Vagina (tissue), 2 donors: ENCODE measurements at regions not wholly inside any gene's neighbourhood (a gene's known extent, or its start where the extent isn't known, plus 50 kb on each side); places are given as distances from the start of the nearest gene placed in this dataset.

Experiments
- CTCF ChIP-seq, 3 experiments: fragments of 450-650 bp in 2 of 3; fragments of 200-600 bp in 1 of 3; sonication (generic) in 1 of 3; IDR thresholded peaks; one replicate each; pipeline ENCODE4 v1.5.1; 2017 to 2019; ENCODE audit warnings: antibody characterized with exemption in 3 of 3, mild to moderate bottlenecking in 2 of 3, moderate library complexity in 2 of 3
- POLR2A ChIP-seq, 2 donors: fragments of 450-650 bp; IDR thresholded peaks; one replicate each; pipeline ENCODE4 v1.6.1; 2017; ENCODE audit warnings: antibody characterized with exemption in 2 of 2, mild to moderate bottlenecking in 2 of 2, moderate library complexity in 2 of 2
- POLR2AphosphoS5 ChIP-seq, 2 donors: sonication (generic); formaldehyde crosslinking; IDR thresholded peaks; one replicate each; pipeline ENCODE4 v1.9.0; 2017; ENCODE audit warnings: antibody characterized with exemption in 2 of 2, mild to moderate bottlenecking in 2 of 2, low read depth in 1 of 2; ENCODE audit not compliant: insufficient read depth in 1 of 2

GRCh38 chr15:61659566-61660190 is 400.6 kb downstream of the VPS13C start:
- TF ChIP-seq CTCF (IDR thresholded peaks at IDR 0.05) (no peak), POLR2AphosphoS5 (IDR thresholded peaks at IDR 0.05; ENCODE audit: insufficient read depth in 1 of 2, low read depth in 1 of 2) (no peak), POLR2A (IDR thresholded peaks at IDR 0.05) (no peak)
